HG03520 (cell line): ENCODE measurements at regions not wholly inside any gene's neighbourhood (a gene's known extent, or its start where the extent isn't known, plus 50 kb on each side); places are given as distances from the start of the nearest gene placed in this dataset.
"Not testable (repeated sequence)": the region's sequence is repeated elsewhere in the genome, so short reads cannot be mapped to it uniquely, and the experiment has no call there.

ENCODE experiments used
- ATAC-seq: cut with Tn5 transposase; IDR thresholded peaks from one replicate; pipeline ENCODE4 v1.9.1; 2021; ENCODE audit warnings: mild to moderate bottlenecking, moderate library complexity; ENCODE audit not compliant: unreplicated experiment

DNA sequence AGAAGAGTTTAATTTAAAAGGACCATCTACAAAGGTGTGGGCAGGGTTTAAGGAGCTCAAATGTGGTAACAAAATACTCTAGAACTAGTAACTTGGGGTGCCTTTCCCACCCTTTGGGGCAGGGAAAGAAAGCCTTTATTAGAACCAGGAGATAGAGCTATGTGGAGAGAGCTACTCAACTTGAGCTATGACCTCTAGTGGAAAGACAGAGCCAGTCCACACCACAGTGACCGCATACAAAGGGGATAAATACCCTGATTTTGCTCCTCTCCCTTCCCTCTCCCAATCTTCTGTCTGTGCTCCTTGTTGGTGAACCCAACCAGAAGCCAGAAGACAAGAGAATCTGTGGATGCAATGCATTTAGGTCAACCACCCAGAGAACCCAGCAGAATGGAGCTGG is 54.4 kb upstream of the JAK1 start:
- ATAC-seq, result no peak

DNA sequence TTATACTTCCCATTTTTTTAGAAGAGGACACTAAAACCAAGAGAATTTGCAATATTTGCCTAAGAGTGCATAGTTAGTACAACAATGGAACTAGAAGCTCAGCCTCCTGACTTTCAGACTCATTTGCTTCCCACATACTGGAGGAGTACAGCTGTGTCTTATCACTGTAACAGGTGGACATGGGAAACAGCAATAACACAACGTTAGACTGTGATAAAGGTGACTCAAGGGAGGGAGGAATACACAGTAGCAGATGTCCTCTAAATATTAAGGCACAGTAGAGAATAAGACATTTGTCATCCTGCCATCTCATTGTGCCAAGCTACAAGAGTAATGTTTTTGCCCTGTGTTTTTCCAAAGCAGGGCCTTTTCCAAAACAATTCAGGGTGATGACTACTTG is 55.4 kb upstream of the JAK1 start:
- no peak for ATAC-seq

DNA sequence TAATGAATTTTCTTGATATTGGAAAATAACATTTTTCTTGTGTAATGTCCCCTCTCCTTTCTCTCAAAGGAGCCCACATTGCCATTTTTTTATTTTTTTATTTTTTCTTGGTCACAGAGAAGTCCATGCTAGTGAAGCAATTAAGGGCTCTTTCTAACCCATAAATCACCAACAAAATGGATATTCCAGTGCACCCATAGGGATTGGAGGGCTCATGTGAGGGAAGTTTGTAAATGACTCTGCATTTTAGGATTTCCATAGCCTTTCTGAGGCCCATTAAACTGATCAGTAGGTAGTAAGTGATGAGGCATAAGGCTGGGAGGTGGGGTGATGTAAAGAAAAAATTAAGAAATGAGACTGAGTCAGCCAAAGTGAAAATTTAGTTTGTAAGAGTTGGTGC is 55.9 kb upstream of the JAK1 start:
- ATAC-seq, result no peak

DNA sequence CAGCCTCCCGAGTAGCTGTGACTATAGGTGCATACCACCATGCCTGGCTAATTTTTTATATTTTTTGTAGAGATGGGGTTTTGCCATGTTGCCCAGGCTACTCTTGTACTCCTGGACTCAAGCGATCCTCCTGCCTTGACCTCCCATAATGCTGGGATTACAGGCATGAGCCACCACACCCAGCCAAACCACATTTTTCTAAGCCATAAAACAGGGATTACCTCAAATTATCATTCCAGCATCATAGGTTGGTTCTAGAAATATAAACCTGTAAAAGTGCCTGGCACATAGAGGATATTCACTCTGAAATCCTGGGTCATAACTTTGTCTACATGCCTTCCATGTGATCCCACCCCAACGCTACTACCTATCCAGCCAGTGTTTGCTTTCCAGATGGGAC is 59.4 kb upstream of the JAK1 start:
- no peak for ATAC-seq

DNA sequence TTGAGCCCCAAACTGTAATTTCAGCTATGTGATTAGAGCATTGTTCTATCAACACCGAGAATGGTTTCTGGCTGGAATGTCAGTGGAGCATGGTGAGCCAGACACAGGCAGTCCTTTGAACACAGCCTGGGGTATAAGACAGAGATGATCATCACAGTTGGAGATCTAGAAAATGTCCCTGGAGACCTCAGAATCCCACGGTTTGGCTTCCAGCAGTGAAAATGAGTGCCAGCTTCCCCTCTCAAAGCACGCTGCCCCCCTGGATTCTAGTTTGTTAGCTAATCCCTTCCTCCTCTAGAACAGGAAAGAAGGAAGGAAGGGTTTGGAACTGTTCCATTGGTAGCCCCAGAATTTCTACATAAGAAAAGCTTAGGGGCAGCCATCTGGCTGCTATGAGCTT is 59.9 kb upstream of the JAK1 start:
- ATAC-seq, result no peak

DNA sequence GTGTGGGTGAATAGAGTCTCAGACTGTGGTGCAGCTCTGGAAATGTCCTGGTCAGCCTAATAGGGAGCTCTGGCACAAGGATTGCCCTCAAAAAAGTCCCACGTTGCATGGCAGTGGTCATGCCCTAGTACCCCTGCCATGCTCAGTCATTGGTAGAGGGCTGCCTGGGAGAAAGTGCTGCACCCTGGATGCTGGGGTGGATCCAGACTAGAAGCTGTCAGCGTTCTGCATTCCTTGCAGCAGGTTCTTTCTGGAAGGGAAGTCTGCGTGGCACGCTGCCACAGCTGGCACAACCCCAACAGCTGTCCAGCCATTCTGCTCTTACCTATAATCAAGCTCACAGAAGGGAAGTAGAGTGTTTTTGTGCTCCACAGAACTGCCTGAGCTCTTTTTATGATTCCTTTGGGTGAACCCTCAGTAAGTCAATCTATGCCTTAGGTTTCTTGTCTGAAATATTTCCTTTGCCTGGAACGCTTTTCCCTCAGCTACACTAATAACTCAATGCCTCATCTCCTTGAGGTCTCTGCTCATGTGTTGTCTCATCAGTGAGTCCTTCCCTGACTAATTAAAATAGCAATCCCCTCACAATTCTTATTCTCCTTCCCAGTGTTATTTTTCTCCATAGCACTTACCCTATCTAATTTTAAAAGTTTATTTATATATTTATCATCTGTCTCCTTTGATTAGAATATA is 61.5 kb upstream of the JAK1 start:
- ATAC-seq, result no peak

DNA sequence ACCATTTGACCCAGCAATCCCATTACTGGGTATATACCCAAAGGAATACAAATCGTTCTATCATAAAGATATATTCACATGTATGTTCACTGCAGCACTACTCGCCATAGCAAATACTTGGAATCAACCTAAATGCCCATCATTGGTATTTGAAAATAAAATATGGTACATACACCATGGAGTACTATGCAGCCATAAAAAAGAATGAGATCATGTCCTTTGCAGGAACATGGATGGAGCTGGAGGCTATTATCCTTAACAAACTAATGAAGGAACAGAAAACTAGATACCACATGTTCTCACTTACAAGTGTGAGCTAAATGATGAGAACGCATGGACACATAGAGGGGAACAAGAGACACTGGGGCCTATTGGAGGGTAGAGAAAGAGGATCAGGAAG is 63.1 kb upstream of the JAK1 start:
- ATAC-seq, result not testable (repeated sequence)

DNA sequence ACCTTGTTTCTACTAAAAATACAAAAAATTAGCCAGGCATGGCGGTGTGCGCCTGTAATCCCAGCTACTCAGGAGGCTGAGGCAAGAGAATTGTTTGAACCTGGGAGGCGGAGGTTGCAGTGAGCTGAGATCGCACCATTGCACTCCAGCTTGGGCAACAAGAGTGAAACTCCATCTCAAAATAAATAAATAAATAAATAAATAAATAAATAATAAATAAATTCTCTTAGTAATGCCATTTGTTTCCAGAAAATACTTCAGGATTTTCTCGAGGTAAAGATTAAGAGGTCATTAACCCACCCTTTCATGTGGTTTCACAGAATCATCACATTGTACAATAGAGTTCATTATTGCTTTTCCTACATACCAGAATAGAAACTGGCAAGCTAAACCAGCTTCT is 68.5 kb upstream of the JAK1 start:
- ATAC-seq, result not testable (repeated sequence)

DNA sequence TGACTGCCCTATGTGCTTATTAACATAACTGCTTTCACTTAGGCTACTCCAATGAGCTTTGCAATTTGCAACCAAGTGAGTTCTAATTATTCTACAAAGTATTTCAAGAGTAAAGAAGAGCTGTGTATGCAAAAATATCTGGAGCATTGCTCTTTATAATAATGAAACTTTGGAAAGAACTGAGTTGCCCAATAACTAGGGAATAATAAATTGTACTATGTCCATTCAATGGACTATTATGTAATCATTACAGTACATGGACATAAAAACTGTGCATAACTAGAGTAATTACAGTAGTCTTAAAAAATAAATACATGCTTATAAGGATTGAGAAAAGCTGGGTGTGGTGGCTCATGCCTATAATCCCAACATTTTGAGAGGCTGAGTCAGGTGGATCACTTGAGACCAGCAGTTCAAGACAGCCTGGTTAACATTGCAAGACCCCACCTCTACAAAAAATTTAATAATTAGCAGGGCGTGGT is 70.3 kb upstream of the JAK1 start:
- no peak for ATAC-seq

DNA sequence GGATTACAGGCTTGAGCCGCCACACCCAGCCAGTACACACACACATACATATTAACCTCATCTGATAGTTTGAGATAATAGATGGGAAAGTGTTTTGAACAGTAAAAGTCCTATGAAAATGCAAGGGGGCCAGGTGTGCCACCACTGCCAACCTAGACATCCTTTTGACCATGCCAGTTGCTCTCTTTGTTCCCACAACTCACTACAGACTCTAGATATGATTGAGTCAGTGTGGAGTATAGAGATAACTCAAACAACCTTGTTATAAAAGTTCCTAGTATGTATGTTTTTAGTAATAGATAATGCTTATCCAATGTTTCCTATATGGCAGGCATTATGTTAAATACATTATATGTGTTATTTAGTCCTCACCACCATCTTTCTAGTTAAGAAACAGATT is 72.7 kb upstream of the JAK1 start:
- no peak for ATAC-seq

DNA sequence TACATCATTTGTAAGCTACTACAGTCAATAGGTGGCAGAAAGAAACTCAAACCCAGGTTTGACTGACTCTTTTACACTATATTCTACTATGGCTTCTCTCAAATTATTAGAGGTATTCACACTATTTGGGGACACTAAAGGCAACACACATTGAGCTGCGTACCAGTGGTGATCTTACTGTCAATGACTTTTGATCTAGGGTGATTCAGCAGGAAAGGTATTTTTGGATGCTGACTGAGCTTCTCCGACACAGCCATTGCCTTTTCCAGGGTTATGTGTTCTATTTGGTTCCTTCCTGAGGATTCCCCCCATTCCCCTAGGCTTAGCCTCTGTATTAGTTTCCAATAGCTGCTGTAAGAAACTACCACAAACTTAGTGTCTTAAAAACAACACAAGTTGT is 73.2 kb upstream of the JAK1 start:
- no peak for ATAC-seq

DNA sequence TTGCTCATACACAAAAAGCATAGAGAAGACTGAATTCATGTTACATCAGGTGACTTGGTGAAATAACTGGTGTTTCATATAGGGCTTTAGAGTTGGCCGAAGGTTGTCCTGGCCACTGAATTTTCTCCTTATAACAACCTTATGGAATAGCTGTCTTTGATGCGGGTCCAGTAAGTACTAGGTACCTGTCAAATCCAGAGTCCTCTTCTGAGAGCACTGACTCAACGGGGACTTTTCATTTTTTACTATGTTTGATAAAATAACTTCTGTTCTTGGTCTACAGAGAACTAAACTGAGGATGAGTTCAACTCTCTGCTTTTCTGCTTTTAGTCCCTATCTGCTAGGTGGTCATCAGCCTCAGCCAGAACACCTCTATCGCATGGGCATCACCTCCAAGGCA is 76.1 kb upstream of the JAK1 start:
- ATAC-seq, result no peak

DNA sequence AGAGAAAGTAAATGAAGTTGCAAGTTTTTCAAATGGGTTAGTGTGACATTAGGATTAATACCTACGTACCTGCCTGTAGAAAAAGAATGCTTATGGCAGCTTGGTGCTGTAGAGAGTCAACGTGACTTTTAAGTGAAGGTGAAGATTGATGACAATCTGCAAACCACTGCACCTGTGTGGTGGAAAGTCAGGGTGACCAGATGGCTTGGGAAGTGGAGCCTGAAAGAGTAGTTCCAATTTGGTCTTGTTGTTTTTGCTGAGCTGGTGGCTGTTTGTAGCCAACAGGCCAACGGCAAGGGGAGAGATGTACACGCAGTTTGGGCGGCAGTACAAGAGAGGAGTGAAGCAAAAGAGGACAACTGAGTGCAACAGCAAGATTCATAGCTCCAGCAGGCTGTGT is 78.1 kb upstream of the JAK1 start:
- ATAC-seq, result no peak

DNA sequence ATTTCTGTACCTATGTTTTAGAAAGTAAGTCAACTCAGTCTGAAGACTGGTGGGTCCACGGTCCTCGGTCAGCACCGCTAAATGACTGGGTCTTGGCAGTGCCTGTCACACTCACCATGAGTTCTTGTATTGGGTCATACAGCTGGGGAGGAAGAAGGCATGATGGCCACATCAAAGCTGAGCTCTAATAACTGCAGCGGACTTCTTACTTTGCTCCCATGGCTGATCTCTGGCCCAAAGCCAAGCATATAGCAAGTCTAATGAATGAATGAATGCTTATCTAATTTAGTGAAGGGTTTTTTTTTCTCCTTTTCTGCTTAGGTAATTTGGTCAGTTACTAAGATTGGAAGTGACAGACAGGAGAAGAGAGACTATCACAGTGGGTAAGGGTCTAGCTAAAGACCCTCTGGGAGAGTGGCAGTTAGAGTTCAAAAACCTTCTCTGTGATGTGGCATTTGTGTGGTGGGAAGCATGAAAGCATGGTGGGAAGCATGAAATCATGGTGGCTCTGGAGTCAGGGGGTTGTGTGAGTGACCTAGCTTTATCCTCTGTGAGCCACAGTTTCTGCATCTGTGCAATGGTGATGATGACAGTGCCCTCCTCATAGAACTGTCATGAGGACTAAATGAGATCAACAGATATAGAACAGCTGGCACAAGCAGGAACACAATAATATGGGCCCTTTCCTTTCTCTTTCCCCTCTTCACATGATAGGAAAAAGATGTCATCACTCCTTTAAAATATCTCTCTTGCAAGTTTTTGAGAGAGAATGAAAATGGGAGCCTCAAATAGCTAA is 78.9 kb upstream of the JAK1 start:
- ATAC-seq, result no peak

DNA sequence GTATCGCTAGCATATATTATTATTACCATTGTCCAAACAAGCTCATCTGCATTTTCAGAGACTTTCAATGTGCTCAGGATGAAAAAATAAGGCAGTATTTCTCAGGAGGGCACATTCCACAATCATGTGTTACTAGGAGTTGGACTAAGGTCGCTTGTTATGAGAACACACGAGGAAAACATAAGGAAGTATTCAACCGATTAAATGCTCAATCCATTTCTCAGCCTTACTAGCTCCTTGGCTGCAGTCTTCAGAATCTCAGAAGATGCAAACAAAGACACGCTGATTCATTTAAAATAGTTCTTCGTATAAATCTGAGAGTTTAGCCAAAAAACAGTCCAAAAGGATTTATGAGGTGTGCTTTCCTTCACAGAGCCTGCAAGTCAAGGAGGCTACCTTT is 82.0 kb upstream of the JAK1 start:
- ATAC-seq, result no peak

DNA sequence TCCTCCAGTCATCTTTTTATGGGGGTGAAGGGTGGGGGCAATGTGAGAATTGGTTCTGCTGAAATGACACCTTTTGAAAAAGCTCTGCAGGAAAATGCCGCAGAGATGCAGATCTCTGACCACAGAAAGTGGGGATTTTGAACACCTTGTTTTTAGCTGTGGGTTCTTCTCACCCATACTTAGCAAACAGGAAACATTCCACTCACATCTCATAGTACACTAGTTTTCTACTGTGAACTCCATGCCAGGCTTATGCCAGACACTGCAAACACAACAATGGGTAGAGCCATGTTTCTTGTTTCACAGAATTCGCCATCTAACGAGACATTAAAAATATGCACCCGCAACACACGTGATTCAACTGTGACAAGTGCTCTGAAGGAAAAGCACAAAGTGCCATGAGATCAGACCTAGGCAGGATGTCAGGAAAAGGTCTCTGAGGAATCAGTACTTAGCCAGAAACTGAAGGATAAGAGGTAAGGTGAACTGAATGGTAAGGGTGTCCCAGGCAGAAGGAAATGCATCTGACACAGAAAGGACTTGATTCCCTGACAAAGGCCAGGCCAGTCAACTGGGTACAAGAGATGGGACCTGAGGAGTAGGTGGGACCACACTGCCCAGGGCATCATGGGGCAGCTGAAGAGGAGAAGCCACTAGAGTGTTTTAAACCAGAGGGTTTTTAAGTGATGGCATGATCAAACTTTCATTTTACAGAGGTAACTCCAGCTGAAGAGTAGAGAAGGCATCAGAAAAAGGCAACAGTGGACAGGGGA is 83.8 kb upstream of the JAK1 start:
- no peak for ATAC-seq

DNA sequence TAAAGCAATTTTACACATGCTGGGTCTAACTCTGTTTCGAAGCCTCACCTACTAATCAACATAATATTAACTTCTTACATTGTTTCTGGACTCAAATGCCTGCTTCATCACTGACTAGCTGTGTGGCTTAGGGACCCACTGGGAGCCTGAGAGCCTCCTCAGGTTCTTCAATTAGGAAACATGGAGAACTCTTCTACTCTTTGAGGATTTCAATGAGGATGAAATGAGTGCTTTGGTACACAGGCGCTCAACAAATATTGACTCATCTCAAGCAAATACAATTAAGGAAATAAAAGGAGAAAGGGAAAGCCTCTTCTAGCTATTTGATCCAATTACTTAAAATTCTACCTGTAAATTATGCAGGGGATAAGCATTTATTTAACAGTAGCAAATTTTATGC is 84.4 kb upstream of the JAK1 start:
- no peak for ATAC-seq

DNA sequence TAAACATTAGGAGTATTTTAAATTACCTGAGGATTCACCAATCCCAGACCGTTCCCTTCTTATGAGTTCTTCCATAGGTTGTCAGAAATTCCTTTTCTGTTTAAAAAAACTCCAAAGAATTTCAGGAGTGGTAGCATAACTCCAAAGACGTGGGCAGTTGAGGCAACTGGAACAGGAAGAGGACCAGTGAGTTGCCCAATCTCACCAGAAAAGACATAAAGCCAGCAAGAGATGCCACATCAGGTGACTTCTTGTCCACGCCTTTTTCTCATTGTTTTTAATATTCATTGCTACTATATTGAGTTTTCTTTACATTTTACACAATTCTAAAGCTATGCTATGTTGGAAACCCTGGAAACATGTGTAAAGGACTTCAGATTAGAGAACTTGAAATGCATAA is 88.1 kb upstream of the JAK1 start:
- no peak for ATAC-seq

DNA sequence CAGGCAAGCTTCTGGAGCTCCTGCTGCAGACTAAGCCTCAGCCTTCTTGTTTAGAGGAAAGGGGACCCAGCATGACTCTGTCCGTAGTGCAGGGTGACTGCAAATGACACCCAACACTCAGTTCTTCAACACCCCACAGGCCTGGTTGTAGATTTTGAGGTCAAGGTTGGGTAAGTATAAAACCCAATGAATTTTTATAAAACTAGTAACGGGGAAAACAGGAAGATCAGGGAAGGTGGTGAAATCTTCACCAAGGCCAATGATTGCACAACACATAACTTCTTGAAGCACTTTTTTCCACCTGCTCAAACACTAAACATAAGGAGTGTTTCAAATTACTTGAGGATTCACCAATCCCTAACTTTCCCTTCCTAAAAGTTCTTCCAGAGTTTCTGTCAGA is 89.4 kb upstream of the JAK1 start:
- no peak for ATAC-seq

DNA sequence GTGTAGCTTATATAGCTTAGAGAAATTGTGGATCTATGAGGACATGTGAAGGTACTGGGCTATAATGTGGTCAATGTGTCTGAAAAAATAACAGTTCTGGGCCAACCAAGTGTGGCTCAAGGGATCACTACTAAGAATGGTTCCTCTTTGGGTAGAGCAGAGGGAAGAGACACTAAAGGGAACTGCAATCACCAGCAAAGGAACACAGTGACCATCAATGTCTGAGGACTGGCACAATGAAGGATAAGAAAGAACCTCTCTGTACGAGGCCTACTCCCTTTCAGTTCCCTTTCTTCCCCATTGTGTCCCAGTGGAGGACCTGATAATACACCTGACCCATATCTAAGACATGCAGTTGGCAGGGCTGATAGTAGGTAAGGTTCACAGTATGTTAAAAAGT is 89.9 kb upstream of the JAK1 start:
- no peak for ATAC-seq

DNA sequence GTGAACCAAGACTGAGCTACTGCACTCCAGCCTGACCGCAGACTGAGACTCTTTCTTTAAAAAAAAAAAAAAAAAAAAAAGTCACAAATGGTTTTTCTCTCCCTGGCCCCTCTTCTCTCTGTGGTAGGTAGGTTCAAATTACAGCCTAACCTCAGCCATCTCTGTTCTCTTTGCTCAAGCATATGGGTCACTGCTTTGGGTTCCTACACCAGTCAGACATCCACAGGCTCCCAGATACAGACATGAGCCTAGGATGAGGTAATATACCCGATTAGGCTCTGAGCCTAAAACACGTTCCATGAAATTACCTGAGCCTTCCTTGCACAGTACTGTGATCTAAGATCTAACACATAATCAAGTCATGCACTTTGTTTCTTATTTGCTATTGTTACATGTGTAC is 90.5 kb upstream of the JAK1 start:
- no peak for ATAC-seq
